ENCODE measurements at regions not wholly inside any gene's neighbourhood (a gene's known extent, or its start where the extent isn't known, plus 50 kb on each side); places are given as distances from the start of the nearest gene placed in this dataset.

- WGBS, 2 donors, result 29 to 37% methylated on average over 1 of the region's 1 CpG
- Histone ChIP-seq H3K27me3 (no peaks in the 10 kb centered on the region), H3K27ac (no peak overlapping the region), H3K9me3 (no peaks in the 10 kb centered on the region), H3K4me3 (no peak overlapping the region), H3K36me3 (no peaks in the 10 kb centered on the region), H3K4me1 (no peaks in the 10 kb centered on the region)
- no peak for TF ChIP-seq CTCF (IDR thresholded peaks at IDR 0.05)
- DNase-seq, result no peak
- no peak for FAIRE-seq
- ATAC-seq, result no peak
- intact Hi-C loops (cut with DNase I), result no loop called here
Measured at GRCh38 chrX:23168291-23168690, 166.4 kb upstream of the PTCHD1 start.

- FAIRE-seq, result no peak
- TF ChIP-seq CTCF (IDR thresholded peaks at IDR 0.05), result no peak
Measured at GRCh38 chrX:23185951-23186350, 148.7 kb upstream of the PTCHD1 start.

GRCh38 chrX:23187819-23188218 is 146.8 kb upstream of the PTCHD1 start:
- no peak for ATAC-seq
- Histone ChIP-seq H3K4me1 (no peaks in the 10 kb centered on the region), H3K9me3 (no peaks in the 10 kb centered on the region), H3K36me3 (no peaks in the 10 kb centered on the region), H3K4me3 (no peak overlapping the region), H3K27me3 (peaks cover 0 to 5% (median 0%) of the 10 kb centered on the region in 4 donors), H3K27ac (no peak overlapping the region)
- TF ChIP-seq CTCF (IDR thresholded peaks at IDR 0.05), result no peak
- DNase-seq, result no peak
- intact Hi-C loops (cut with DNase I), result no loop called here
- WGBS, 2 donors, result 70 to 72% methylated on average over 5 of the region's 5 CpGs
- FAIRE-seq, result no peak

More at GRCh38 chrX:23185951-23186350, 148.7 kb upstream of the PTCHD1 start:
- Histone ChIP-seq H3K27me3 (peaks cover 0 to 5% (median 0%) of the 10 kb centered on the region in 4 donors), H3K9me3 (no peaks in the 10 kb centered on the region), H3K36me3 (no peaks in the 10 kb centered on the region), H3K27ac (no peak overlapping the region), H3K4me1 (no peaks in the 10 kb centered on the region), H3K4me3 (no peak overlapping the region)
- intact Hi-C loops (cut with DNase I), result no loop called here
- WGBS, 2 donors, result 62% methylated on average over 1 of the region's 1 CpG
- ATAC-seq (no peak), DNase-seq (no peak)

- H3K27me3 ChIP-seq, result peaks cover 0 to 10% (median 2%) of the 10 kb centered on the region in 4 donors
- no peaks in the 10 kb centered on the region for H3K4me1 ChIP-seq
- no peak overlapping the region for H3K27ac ChIP-seq
- no peak for TF ChIP-seq CTCF (IDR thresholded peaks at IDR 0.05)
- H3K9me3 ChIP-seq, result no peaks in the 10 kb centered on the region
- intact Hi-C loops (cut with DNase I), result no loop called here
- FAIRE-seq (no peak), ATAC-seq (no peak), DNase-seq (no peak)
- 26 to 33% methylated on average over 3 of the region's 3 CpGs for WGBS, 2 donors
- H3K4me3 ChIP-seq, result no peak overlapping the region
- no peaks in the 10 kb centered on the region for H3K36me3 ChIP-seq
Measured at GRCh38 chrX:23194885-23195554, 139.6 kb upstream of the PTCHD1 start.

- no peak for DNase-seq
- no peaks in the 10 kb centered on the region for H3K9me3 ChIP-seq
- WGBS, 2 donors, result 84 to 90% methylated on average over 1 of the region's 1 CpG
- H3K4me1 ChIP-seq, result no peaks in the 10 kb centered on the region
- TF ChIP-seq CTCF (IDR thresholded peaks at IDR 0.05), result no peak
- no peak overlapping the region for H3K27ac ChIP-seq
- no peaks in the 10 kb centered on the region for H3K36me3 ChIP-seq
- FAIRE-seq, result no peak
- ATAC-seq, result no peak
- intact Hi-C loops (cut with DNase I), result no loop called here
- peaks cover 0 to 10% (median 2%) of the 10 kb centered on the region in 4 donors for H3K27me3 ChIP-seq
- no peak overlapping the region for H3K4me3 ChIP-seq
Measured at GRCh38 chrX:23195761-23196160, 138.9 kb upstream of the PTCHD1 start.
